ENCODE measurements at regions not wholly inside any gene's neighbourhood (a gene's known extent, or its start where the extent isn't known, plus 50 kb on each side); places are given as distances from the start of the nearest gene placed in this dataset.

- no peaks in the 10 kb centered on the region for H3K27me3 ChIP-seq (ENCODE audit: control insufficient read depth, insufficient read depth, low read length)
Measured at GRCh38 chr4:108345862-108346817, 177.4 kb upstream of the LEF1 start.

GRCh38 chr4:108342325-108342970 lies 173.7 kb upstream of the LEF1 start:
- ChIA-PET CTCF (no interaction called here), POLR2A (no interaction called here)
- no peak overlapping the region for H3K27ac ChIP-seq (ENCODE audit: low read depth, low read length)

More at GRCh38 chr4:108345862-108346817, 177.4 kb upstream of the LEF1 start:
- ChIA-PET CTCF (no interaction called here), POLR2A (no interaction called here)
- TF ChIP-seq, protein P1, sequence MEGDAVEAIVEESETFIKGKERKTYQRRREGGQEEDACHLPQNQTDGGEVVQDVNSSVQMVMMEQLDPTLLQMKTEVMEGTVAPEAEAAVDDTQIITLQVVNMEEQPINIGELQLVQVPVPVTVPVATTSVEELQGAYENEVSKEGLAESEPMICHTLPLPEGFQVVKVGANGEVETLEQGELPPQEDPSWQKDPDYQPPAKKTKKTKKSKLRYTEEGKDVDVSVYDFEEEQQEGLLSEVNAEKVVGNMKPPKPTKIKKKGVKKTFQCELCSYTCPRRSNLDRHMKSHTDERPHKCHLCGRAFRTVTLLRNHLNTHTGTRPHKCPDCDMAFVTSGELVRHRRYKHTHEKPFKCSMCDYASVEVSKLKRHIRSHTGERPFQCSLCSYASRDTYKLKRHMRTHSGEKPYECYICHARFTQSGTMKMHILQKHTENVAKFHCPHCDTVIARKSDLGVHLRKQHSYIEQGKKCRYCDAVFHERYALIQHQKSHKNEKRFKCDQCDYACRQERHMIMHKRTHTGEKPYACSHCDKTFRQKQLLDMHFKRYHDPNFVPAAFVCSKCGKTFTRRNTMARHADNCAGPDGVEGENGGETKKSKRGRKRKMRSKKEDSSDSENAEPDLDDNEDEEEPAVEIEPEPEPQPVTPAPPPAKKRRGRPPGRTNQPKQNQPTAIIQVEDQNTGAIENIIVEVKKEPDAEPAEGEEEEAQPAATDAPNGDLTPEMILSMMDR (IDR thresholded peaks at IDR 0.05; ENCODE audit: low read depth, low read length): no peak
- DNase-seq (ENCODE audit: low read depth, low spot score): no peak
- no peaks in the 10 kb centered on the region; the same call in 1 of the 2 replicates for H3K9me3 ChIP-seq (ENCODE audit: control insufficient read depth, insufficient read depth, low read length)
- no peak overlapping the region for H3K4me3 ChIP-seq (ENCODE audit: low read depth, low read length)
- no peak overlapping the region for H3K27ac ChIP-seq (ENCODE audit: low read depth, low read length)

GRCh38 chr4:108337923-108338322 lies 169.2 kb upstream of the LEF1 start:
- CTCF ChIA-PET: no interaction called here
- Histone ChIP-seq H3K4me3 (ENCODE audit: low read depth, low read length) (no peak overlapping the region), H3K27ac (ENCODE audit: low read depth, low read length) (no peak overlapping the region)

More at GRCh38 chr4:108342325-108342970, 173.7 kb upstream of the LEF1 start:
- TF ChIP-seq, protein P1 (IDR thresholded peaks at IDR 0.05; ENCODE audit: low read depth, low read length): no peak
- H3K9me3 ChIP-seq (ENCODE audit: control insufficient read depth, insufficient read depth, low read length): no peaks in the 10 kb centered on the region
- DNase-seq (ENCODE audit: low read depth, low spot score): no peak
- H3K27me3 ChIP-seq (ENCODE audit: control insufficient read depth, insufficient read depth, low read length): no peaks in the 10 kb centered on the region
- no peak overlapping the region for H3K4me3 ChIP-seq (ENCODE audit: low read depth, low read length)

GRCh38 chr4:108336076-108336475 lies 167.3 kb upstream of the LEF1 start:
- CTCF ChIA-PET: interaction anchor here (0.8 kb wide), 1 partner anchor 25 kb away, joined by 3 read pairs; no protein-coding TSS in a partner anchor
- no peaks in the 10 kb centered on the region for H3K27me3 ChIP-seq (ENCODE audit: control insufficient read depth, insufficient read depth, low read length)
- no peak for DNase-seq (ENCODE audit: low read depth, low spot score)
- TF ChIP-seq, protein P1 (IDR thresholded peaks at IDR 0.05; ENCODE audit: low read depth, low read length): no peak
- H3K4me3 ChIP-seq (ENCODE audit: low read depth, low read length): no peak overlapping the region
- H3K9me3 ChIP-seq (ENCODE audit: control insufficient read depth, insufficient read depth, low read length): no peaks in the 10 kb centered on the region
- POLR2A ChIA-PET: no interaction called here
- H3K27ac ChIP-seq (ENCODE audit: low read depth, low read length): no peak overlapping the region

More at GRCh38 chr4:108337923-108338322, 169.2 kb upstream of the LEF1 start:
- H3K27me3 ChIP-seq (ENCODE audit: control insufficient read depth, insufficient read depth, low read length): no peaks in the 10 kb centered on the region
- DNase-seq (ENCODE audit: low read depth, low spot score): no peak
- POLR2A ChIA-PET: no interaction called here
- H3K9me3 ChIP-seq (ENCODE audit: control insufficient read depth, insufficient read depth, low read length): no peaks in the 10 kb centered on the region
- TF ChIP-seq, protein P1 (IDR thresholded peaks at IDR 0.05; ENCODE audit: low read depth, low read length): no peak

- Histone ChIP-seq H3K9me3 (ENCODE audit: control insufficient read depth, insufficient read depth, low read length) (no peaks in the 10 kb centered on the region), H3K27ac (ENCODE audit: low read depth, low read length) (no peak overlapping the region), H3K27me3 (ENCODE audit: control insufficient read depth, insufficient read depth, low read length) (no peaks in the 10 kb centered on the region), H3K4me3 (ENCODE audit: low read depth, low read length) (no peak overlapping the region)
- ChIA-PET POLR2A (no interaction called here), CTCF (no interaction called here)
- DNase-seq (ENCODE audit: low read depth, low spot score): no peak
- TF ChIP-seq, protein P1 (IDR thresholded peaks at IDR 0.05; ENCODE audit: low read depth, low read length): no peak
Measured at GRCh38 chr4:108335081-108335480, 166.3 kb upstream of the LEF1 start.
